Type B pancreatic cell (in vitro differentiated cells): ENCODE measurements at regions not wholly inside any gene's neighbourhood (a gene's known extent, or its start where the extent isn't known, plus 50 kb on each side); places are given as distances from the start of the nearest gene placed in this dataset.

ENCODE experiments used
- DNase-seq: peaks from one replicate; pipeline ENCODE4 v3.0.0; 2021; ENCODE audit warnings: mixed read lengths; ENCODE audit not compliant: unreplicated experiment; ENCODE audit errors: extremely low spot score
- H3K27ac Mint-ChIP-seq: 2 replicates; pipeline ENCODE4 v1.8.0; 2021; ENCODE audit warnings: mild to moderate bottlenecking, mixed read lengths
- H3K27me3 Mint-ChIP-seq: 2 replicates; pipeline ENCODE4 v1.8.0; 2021; ENCODE audit warnings: mixed read lengths
- H3K36me3 Mint-ChIP-seq: 2 replicates; pipeline ENCODE4 v1.8.0; 2021; ENCODE audit warnings: mixed read lengths
- H3K4me1 Mint-ChIP-seq: one replicate; pipeline ENCODE4 v1.8.0; 2021; ENCODE audit warnings: mixed read lengths; ENCODE audit not compliant: unreplicated experiment
- H3K4me3 Mint-ChIP-seq: 2 replicates; pipeline ENCODE4 v1.8.0; 2021; ENCODE audit warnings: mild to moderate bottlenecking, mixed read lengths
- H3K9me3 Mint-ChIP-seq: 2 replicates; pipeline ENCODE4 v1.8.0; 2021; ENCODE audit warnings: mixed read lengths
- CTCF ChIP-seq: fragments of 200-600 bp; sonication (generic); conservative IDR thresholded peaks from 2 replicates; pipeline ENCODE4 v1.5.0; 2021; ENCODE audit warnings: antibody characterized with exemption, mild to moderate bottlenecking

GRCh38 chr2:60299179-60299578, 254.3 kb downstream of the BCL11A start:
- H3K27ac Mint-ChIP-seq = no peak overlapping the region
- TF ChIP-seq CTCF = no peak
- H3K9me3 Mint-ChIP-seq = peaks cover 5% of the 10 kb centered on the region
- no peak overlapping the region for H3K4me3 Mint-ChIP-seq
- no peak for DNase-seq
- H3K4me1 Mint-ChIP-seq = peaks cover 17% of the 10 kb centered on the region
- no peaks in the 10 kb centered on the region for H3K27me3 Mint-ChIP-seq
- H3K36me3 Mint-ChIP-seq = no peaks in the 10 kb centered on the region

DNA sequence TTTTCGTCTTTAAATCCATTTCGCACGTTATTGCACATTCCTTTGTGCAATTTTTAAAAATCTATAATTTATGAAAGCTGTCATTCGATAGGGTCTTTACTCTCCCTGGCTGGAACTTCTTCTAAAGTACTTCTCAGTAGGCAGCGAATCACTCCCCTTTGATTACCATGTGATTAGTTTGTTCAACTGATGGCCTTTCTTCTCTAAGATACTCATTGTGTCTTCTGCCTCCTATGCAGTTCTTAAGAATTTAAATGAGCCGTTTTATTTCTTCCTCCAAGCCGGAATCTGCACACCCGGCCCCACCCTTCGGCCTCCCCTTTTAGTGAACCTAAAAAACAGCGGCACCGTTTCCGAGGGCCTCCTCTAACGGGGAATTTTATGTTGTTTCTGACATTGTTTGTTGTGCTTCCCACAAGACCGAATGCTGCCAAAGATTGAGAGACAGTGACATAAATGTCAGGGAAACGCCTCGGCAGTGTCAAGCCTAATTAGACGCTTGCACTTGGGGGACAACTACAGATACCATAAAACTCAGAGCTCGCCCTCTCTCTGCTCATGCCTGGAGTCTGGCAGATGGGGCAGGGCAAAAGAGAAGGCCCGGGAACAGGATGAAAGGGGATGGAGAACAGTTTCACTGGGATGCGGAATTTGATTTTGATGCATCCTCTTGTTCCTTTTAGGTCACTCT, 255.3 kb downstream of the BCL11A start:
- Mint-ChIP-seq H3K27ac (no peak overlapping the region), H3K27me3 (no peaks in the 10 kb centered on the region), H3K36me3 (no peaks in the 10 kb centered on the region), H3K4me3 (no peak overlapping the region), H3K4me1 (peaks cover 15% of the 10 kb centered on the region), H3K9me3 (peaks cover 5% of the 10 kb centered on the region)
- TF ChIP-seq CTCF = no peak
- no peak for DNase-seq

DNA sequence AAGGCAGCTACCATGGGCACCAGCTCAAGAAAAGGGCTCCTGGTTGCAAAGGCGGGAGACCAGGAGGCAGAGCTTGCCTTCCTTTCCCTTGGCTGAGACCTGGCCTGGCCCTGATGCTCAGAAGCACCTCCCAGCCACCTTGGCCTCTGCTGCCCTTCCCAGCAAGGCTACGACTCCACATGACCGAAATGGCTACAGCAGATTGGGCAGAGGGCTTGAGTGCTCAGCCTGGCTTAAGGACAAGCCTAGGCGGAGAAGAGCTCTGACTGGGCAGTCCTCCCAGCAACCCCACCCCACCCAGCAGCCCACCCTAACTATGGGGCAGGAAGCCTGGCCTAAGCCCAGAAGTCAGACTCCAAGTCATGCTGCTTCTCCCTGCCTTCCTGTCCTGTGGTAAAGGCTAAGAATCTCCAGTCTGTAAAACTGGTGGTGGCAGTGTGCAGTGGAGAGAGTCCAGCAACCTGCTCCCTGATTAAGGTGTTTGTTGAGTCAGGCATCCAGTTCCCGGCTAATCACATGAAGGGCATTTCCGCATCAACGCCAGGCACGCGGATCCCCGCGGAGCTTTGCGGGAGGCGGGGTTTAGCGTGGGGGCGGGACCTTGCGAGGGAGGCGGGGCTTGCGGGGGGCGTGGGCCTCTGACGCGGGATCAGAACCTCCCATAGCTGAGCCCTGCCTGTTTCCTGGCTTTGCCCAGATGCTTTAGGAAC, 256.0 kb downstream of the BCL11A start:
- Mint-ChIP-seq H3K4me3 (no peak overlapping the region), H3K36me3 (no peaks in the 10 kb centered on the region), H3K4me1 (peaks cover 10% of the 10 kb centered on the region), H3K27ac (no peak overlapping the region), H3K27me3 (no peaks in the 10 kb centered on the region), H3K9me3 (peaks cover 5% of the 10 kb centered on the region)
- no peak for TF ChIP-seq CTCF
- DNase-seq = no peak

DNA sequence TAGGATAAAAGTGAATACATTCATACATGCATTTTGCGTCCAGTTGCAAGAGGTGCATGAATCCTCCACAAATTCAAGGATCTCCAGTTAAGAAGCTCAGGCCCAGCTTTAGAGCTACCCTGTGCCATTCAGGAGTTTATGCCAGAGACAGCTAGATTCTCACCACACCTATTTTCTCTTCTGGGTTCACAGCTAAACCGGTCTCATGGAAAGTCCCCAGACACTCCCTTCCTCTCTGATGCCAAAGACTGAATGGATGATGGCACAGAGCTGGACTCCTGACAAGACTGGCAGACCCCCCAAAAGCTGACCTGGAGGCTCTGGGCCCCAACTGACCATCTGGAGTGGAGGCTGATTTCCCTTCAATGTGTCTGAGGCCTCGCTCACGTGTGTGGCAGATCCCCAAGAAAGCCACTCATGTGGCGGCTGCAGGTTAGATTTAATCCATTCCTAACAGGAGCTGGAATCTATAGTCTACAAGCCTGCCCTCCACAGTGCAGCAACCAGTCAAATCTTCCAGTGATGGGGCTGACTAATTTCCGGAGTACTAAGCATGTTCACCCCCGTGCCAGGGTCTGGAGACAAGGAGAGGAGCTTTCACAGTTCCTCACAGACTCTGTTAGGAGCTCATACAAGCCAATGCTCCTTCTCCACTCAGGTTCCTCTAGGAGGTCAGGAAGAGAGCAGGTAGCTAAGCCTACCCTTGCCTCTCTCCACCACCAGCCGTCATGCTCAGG, 257.1 kb downstream of the BCL11A start:
- H3K36me3 Mint-ChIP-seq = no peaks in the 10 kb centered on the region
- no peak for DNase-seq
- no peak for TF ChIP-seq CTCF
- peaks cover 5% of the 10 kb centered on the region for H3K9me3 Mint-ChIP-seq
- H3K27me3 Mint-ChIP-seq = no peaks in the 10 kb centered on the region
- H3K27ac Mint-ChIP-seq = no peak overlapping the region
- H3K4me1 Mint-ChIP-seq = peaks cover 10% of the 10 kb centered on the region
- H3K4me3 Mint-ChIP-seq = no peak overlapping the region

DNA sequence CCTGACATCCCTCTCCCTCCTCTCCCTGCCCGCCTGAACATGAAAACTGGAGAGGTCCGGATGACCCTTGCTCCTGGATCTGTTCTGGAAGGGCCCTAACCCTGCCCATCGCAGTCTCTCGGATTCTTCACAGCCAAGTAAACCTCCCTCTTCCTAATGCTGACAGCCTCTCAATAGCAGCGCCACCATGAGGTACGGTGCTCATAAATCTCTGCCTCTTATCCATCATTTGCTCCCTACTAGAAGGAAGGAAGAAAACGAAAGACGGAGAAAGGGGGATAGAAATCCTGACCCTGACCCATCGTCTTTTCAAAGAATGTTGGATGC, 257.9 kb downstream of the BCL11A start:
- no peaks in the 10 kb centered on the region for H3K36me3 Mint-ChIP-seq
- no peaks in the 10 kb centered on the region for H3K9me3 Mint-ChIP-seq
- H3K27me3 Mint-ChIP-seq = no peaks in the 10 kb centered on the region
- DNase-seq = no peak
- TF ChIP-seq CTCF = no peak
- peaks cover 17% of the 10 kb centered on the region for H3K4me1 Mint-ChIP-seq
- no peak overlapping the region for H3K4me3 Mint-ChIP-seq
- no peak overlapping the region for H3K27ac Mint-ChIP-seq
